GM12891 (cell line): ENCODE measurements at regions not wholly inside any gene's neighbourhood (a gene's known extent, or its start where the extent isn't known, plus 50 kb on each side); places are given as distances from the start of the nearest gene placed in this dataset.

ENCODE experiments used
- POLR2A ChIP-seq: IDR thresholded peaks from 2 replicates; pipeline ENCODE4 v1.6.1; 2011; ENCODE audit warnings: low read depth, low read length, control low read depth
- POLR2AphosphoS5 ChIP-seq: IDR thresholded peaks from 2 replicates; pipeline ENCODE4 v1.6.1; 2011; ENCODE audit warnings: low read depth, low read length, control low read depth
- POU2F2 ChIP-seq: IDR thresholded peaks from 2 replicates; pipeline ENCODE4 v1.6.1; 2011; ENCODE audit warnings: low read depth, mild to moderate bottlenecking, control low read depth, low read length, moderate library complexity
- TAF1 ChIP-seq: IDR thresholded peaks from 2 replicates; pipeline ENCODE4 v1.6.1; 2011; ENCODE audit warnings: low read depth, low read length, control low read depth

GRCh38 chr4:104693601-104694201 lies 199.0 kb upstream of the CXXC4 start:
- no peak for TF ChIP-seq TAF1
- TF ChIP-seq POLR2A: no peak
- TF ChIP-seq POU2F2: no peak
- TF ChIP-seq POLR2AphosphoS5: no peak
